ENCODE measurements at regions not wholly inside any gene's neighbourhood (a gene's known extent, or its start where the extent isn't known, plus 50 kb on each side); places are given as distances from the start of the nearest gene placed in this dataset.
"Not testable (repeated sequence)": the region's sequence is repeated elsewhere in the genome, so short reads cannot be mapped to it uniquely, and the experiment has no call there.

- no peak overlapping the region for H3K27ac ChIP-seq (ENCODE audit: low read length)
- no peak overlapping the region for H3K4me3 ChIP-seq (ENCODE audit: low read depth in 2 of 2, low read length in 2 of 2)
- ATAC-seq (no peak), DNase-seq (ENCODE audit: low read depth, low spot score) (no peak)
- POLR2A ChIA-PET, result no interaction called here
- no peaks in the 10 kb centered on the region for H3K9me3 ChIP-seq (ENCODE audit: control insufficient read depth, insufficient read depth, low read depth, low read length)
- no peaks in the 10 kb centered on the region for H3K4me1 ChIP-seq (ENCODE audit: control insufficient read depth, insufficient read depth, low read length)
- no peaks in the 10 kb centered on the region for H3K27me3 ChIP-seq (ENCODE audit: control insufficient read depth, insufficient read depth, low read length)
- in situ Hi-C loops (cut with HindIII; ENCODE audit: low pct_unique_long_range_greater_than_20kb, low sequenced_read_pairs) (no loop called here), intact Hi-C loops (cut with micrococcal nuclease; ENCODE audit: unreplicated experiment) (no loop called here)
- H3K36me3 ChIP-seq (ENCODE audit: control insufficient read depth, insufficient read depth, low read length), result no peaks in the 10 kb centered on the region
- BruUV-seq (replicated peaks), result no TSS peak
- TF ChIP-seq POLR2AphosphoS5 (IDR thresholded peaks at IDR 0.05; ENCODE audit: low read depth, low read length) (no peak), REST (IDR thresholded peaks at IDR 0.05; ENCODE audit: insufficient read depth in 1 of 2, low read depth in 2 of 2, low read length in 1 of 2) (no peak), CTCF (IDR thresholded peaks at IDR 0.05) (no peak), TCF7L2 (IDR thresholded peaks at IDR 0.05; ENCODE audit: low read depth, low read length) (no peak), SIN3A (IDR thresholded peaks at IDR 0.05; ENCODE audit: borderline replicate concordance, insufficient read depth, low read depth, low read length) (no peak)
- CTCF ChIA-PET, result no interaction called here
Measured at GRCh38 chr4:111959222-111959621, 186.0 kb upstream of the FAM241A start.

GRCh38 chr4:111960241-111960667 is 185.0 kb upstream of the FAM241A start:
- ChIA-PET CTCF (no interaction called here), POLR2A (no interaction called here)
- no peak overlapping the region for H3K4me3 ChIP-seq (ENCODE audit: low read depth in 2 of 2, low read length in 2 of 2)
- no TSS peak for BruUV-seq (replicated peaks)
- no peaks in the 10 kb centered on the region for H3K4me1 ChIP-seq (ENCODE audit: control insufficient read depth, insufficient read depth, low read length)
- no peak for TF ChIP-seq CTCF (IDR thresholded peaks at IDR 0.05)
- TF ChIP-seq REST (IDR thresholded peaks at IDR 0.05; ENCODE audit: insufficient read depth in 1 of 2, low read depth in 2 of 2, low read length in 1 of 2), result no peak
- TF ChIP-seq TCF7L2 (IDR thresholded peaks at IDR 0.05; ENCODE audit: low read depth, low read length), result no peak
- no peak for TF ChIP-seq POLR2AphosphoS5 (IDR thresholded peaks at IDR 0.05; ENCODE audit: low read depth, low read length)
- no peak for TF ChIP-seq SIN3A (IDR thresholded peaks at IDR 0.05; ENCODE audit: borderline replicate concordance, insufficient read depth, low read depth, low read length)
- intact Hi-C loops (cut with micrococcal nuclease; ENCODE audit: unreplicated experiment), result no loop called here
- no peaks in the 10 kb centered on the region for H3K27me3 ChIP-seq (ENCODE audit: control insufficient read depth, insufficient read depth, low read length)
- H3K27ac ChIP-seq (ENCODE audit: low read length), result no peak overlapping the region
- in situ Hi-C loops (cut with HindIII; ENCODE audit: low pct_unique_long_range_greater_than_20kb, low sequenced_read_pairs), result no loop called here
- ATAC-seq (no peak), DNase-seq (ENCODE audit: low read depth, low spot score) (no peak)
- H3K9me3 ChIP-seq (ENCODE audit: control insufficient read depth, insufficient read depth, low read depth, low read length), result no peaks in the 10 kb centered on the region
- H3K36me3 ChIP-seq (ENCODE audit: control insufficient read depth, insufficient read depth, low read length), result no peaks in the 10 kb centered on the region

- H3K4me1 ChIP-seq (ENCODE audit: control insufficient read depth, insufficient read depth, low read length); intact Hi-C loops (cut with micrococcal nuclease; ENCODE audit: unreplicated experiment); POLR2A ChIA-PET; H3K4me3 ChIP-seq (ENCODE audit: low read depth in 2 of 2, low read length in 2 of 2); in situ Hi-C loops (cut with HindIII; ENCODE audit: low pct_unique_long_range_greater_than_20kb, low sequenced_read_pairs); H3K27ac ChIP-seq (ENCODE audit: low read length); CTCF ChIA-PET; H3K36me3 ChIP-seq (ENCODE audit: control insufficient read depth, insufficient read depth, low read length); H3K9me3 ChIP-seq (ENCODE audit: control insufficient read depth, insufficient read depth, low read depth, low read length); BruUV-seq (replicated peaks); ATAC-seq; DNase-seq (ENCODE audit: low read depth, low spot score); H3K27me3 ChIP-seq (ENCODE audit: control insufficient read depth, insufficient read depth, low read length): not testable (repeated sequence)
Measured at GRCh38 chr4:111961026-111961425, 184.2 kb upstream of the FAM241A start.
